Pulmonary artery endothelial cell (primary cell): ENCODE measurements at regions not wholly inside any gene's neighbourhood (a gene's known extent, or its start where the extent isn't known, plus 50 kb on each side); places are given as distances from the start of the nearest gene placed in this dataset.
"Not testable (repeated sequence)": the region's sequence is repeated elsewhere in the genome, so short reads cannot be mapped to it uniquely, and the experiment has no call there.

Experiments
- DNase-seq: peaks from one replicate; pipeline ENCODE4 v3.0.0-alpha.2; 2011; ENCODE audit warnings: low read depth, low spot score

DNA sequence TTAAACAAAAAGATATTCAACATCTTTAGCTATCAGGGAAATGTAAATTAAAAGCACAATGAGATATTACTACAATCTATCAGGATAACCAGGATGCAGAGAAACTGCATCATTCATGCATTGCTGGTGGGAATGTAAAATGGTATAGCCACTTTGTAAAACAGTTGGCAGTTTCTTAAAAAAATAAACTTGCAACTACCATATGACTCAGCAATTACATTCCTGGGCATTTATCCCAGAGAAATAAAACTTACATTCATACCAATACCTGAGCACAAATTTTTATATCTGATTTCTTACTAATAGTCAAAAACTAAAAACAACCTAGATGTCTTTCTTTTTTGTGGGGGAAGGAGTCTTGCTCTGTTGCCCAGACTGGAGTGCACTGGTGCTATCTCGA is 190.3 kb upstream of the TAB2 start:
- no peak for DNase-seq

DNA sequence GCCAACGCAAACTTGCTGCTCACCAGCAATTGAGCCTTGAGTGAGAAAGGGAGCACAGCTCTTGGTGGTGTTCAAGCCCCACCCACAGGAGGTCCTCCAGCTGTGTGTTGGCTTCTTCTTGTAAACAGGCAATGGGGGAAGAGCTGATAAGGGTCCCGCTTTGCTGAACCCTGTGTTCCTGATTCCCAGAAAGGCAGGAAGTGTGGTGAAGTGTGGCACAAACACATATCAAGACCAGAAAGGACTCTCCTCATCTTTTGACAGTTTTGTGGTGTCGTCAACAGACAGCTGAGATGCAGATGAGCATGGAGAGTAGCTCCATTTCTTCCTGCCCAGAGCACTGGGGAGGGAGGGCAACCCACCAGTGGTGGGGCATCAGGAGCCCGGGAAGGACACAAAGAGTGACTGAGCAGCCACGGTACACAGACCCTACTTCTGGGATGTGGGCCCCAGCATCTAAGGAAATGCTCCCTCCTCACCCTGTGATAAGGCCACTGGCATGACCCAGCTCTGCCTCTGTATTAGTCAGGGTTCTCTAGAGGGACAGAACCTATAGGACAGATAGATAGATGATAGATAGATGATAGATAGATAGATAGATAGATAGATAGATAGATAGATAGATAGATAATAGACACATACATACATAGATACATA is 188.9 kb upstream of the TAB2 start:
- no peak for DNase-seq

DNA sequence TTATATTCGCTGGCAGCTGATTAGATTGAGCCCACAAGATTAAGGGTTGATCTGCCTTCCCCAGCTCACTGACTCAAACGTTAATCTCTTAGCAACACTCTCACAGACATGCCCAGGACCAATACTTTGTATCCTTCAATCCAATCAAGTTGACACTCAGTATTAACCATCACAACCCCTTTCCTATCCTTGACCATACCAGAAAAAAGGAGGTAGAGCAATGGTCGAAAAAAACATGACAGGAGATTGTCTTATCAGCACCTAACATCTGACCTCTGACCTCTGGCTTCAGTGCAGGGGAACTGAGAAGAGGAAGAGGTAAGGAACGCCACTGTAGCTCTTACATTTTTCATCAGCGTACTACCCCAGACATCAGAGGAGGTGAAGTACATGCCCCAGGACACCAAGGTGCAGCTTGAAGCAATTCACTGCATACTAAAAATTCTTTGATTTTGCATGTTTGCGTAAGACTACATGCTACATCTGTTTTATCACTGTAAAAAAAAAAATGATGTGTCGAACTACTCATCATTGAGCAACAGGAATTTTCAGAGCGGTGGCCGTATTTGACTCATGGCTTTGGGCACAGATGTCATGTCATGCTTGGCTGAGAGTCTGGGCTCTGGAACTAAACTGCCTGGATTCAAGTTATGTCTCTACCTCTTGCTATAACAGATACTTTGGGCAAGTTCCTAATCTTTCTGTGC is 188.0 kb upstream of the TAB2 start:
- DNase-seq, result no peak

DNA sequence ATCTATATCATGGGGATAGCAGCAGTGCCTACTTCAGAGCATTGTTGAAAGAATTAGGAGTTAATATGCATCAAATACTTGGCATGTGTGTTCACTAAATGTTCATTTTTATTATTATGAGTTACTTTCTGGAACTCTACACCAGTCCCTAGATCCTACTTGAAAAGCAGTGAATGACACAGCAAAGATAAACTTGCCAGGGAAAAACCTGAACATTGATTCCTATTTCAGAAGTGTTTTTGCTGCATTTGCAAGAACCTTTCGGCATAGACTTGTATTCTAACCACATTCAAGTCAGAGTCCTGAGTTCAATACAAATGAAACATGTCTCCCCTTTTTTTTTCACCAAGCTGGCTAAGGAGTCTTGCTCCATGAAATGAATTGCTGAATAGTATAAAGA is 187.4 kb upstream of the TAB2 start:
- no peak for DNase-seq

DNA sequence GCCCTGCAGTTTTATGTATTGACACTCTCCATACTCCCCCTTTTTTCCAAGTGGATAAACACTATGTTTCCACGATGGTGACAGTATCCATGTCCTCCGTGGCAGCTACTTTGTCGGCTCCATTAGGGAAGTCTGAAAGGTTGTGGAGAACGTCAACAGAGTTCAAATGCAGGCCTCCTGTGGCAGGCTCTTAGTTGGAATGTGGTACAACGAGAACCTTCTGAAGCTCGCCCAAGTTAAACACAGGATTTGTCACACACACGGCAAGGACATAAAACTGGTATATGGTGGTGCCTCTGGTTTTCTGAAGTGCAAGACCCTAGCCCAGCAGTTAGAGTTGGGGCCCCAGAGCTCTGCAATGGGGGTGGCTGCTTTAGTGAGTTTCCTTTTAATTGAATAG is 187.0 kb upstream of the TAB2 start:
- no peak for DNase-seq

DNA sequence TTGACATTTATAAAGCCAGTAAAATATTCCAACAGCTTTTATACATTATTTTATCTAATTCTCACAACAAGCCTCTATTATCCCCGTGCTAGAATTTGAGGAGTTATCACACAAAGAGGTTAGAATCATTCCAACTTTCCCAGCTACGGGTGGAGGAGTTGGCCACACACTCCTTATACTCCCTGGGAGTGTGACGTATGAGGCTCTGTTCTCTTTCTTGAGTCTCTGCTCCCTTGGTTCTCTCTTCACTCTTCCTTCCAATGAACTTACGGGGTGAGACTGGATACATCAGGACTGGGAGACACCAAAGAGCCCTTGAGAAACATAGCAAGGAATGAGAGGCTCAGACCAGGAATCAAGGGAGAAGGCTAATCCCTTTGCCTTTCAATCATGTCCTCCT is 185.6 kb upstream of the TAB2 start:
- DNase-seq, result no peak

DNA sequence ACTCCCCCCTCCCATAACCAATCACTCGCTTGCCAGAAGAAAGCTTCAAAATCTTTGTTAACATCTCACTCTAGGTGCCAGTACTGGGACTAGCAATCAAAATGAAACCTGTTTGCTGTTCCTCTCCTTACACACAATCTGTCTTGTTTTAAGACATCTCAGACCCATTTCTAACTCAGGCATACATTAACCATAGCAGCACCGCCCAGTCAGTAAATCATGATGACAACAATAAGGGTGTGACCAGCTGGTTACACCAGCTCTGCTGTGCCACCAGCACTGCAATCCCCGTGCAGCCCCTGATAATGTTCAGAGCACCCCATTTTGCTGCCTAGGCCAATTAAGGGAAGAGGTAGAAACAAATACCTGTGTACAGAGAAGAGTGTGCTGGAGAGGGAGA is 185.2 kb upstream of the TAB2 start:
- DNase-seq, result no peak

DNA sequence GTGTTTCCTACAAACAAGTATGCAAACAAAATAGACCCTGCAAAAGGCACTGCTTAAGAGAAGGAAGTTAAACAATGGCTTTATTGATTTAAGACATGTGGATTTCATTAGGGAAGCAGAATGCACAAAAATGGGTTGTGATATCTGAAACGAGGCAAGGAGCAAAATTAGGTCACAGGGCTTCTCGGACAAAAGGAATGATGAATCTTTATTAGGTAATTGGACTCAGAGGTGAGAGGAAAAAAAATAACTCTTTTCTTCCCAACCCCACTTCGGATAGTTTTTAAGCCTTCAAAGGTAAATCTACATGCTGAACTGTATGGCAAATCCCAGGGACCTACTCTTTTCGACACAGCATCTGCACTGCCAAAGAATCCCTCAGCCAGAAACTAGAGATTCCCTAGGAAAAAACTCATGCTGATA is 183.0 kb upstream of the TAB2 start:
- no peak for DNase-seq

DNA sequence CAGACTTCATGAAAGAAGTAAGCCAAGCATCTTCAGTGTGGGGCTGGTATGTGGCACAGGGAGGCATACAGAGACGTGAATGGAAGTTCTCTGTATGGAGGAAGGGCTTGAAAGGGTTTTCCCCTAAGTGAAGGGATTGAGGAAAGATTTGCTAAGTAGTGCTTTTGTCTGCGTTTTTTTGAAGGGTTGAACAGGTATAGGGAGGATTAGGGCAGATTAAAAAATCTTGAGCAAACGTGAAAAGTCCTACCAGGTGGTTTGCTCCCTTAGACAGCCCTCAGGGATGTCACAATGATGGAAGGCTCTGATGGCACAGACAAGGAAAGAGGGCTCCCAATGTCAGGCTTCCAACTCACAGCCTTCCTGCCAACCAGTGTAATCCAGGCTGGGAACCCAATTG is 181.7 kb upstream of the TAB2 start:
- DNase-seq, result no peak

DNA sequence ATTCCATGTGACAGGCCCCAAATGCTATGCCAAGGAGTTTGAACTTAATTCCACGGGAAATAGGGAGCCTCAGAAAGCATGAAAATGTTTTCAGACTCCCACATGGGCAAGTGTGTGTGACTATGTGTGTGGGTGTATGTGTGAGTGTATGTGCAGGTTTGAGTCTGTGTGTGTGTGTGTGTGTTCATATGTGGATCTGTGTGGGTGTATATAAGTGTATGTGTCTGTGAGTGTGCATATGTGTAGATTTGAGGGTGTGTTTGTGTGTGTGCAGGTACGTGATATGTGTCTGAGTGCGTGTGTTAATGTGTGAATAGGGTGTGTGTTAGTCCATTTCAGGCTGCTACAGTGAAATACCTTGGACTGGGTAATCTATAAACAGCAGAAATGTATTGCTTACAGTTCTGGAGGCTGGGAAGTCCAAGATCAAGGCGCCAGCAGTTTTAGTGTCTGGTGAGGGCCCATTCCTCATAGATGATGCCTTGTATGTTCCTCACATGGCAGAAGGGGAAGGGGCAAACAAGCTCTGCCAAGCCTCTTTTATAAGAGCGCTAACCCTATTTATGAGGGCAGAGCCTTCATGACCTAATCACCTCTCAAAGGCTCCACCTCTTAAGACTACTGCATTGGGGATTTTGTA is 181.1 kb upstream of the TAB2 start:
- no peak for DNase-seq

DNA sequence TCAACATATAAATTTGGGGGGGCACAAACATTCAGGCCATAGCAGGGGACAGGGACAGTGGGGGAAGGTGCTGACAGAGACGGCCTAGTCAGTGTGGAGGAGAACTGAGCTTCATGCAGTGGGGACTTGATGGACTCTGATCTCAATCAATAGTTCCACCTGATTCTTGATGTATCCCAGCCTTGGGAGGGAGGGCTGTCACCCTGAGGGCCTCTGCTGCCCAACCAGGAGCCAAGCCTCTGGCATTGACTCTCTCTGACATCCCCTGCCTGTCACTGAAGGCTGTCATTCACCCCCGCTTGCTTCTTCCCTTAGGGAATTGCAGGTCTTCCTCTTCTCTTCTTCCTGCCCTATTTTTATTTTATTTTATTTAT is 180.6 kb upstream of the TAB2 start:
- DNase-seq, result no peak

DNA sequence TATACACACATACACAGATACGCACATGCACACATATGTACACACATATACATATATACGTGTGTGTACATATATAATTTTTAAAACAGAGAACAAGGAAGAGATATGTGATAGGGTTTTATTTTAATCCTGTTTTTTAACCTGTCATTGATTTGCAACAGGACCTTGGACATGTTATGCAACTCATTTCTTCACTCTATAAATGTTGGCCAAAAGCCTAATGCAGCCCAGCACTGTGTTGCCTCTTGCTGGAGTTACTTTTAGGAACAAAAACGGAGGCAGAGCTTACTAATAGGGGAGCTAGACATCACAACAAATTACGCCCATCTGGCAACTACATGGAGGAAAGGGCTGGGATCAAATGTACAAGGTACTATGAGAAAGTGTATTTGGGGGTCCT is 179.9 kb upstream of the TAB2 start:
- no peak for DNase-seq

DNA sequence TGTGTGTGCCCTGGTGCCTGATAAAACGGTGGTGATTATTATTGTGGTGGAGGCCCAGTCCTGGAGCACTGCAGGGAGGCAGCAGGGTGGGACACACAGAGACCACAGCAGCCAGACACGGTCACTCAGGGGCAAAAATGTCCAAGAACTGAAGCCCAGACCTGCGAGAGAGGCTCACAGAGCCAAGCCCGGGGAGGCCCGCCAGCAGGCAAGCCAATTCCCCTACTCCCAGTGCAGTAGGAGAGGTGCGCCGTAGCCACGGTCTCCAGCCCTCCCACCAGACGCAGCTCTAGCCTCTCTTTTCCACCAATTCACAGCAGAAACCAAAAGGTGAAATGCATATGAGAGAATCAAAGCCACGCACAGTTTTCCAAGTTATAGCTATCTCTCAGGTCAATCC is 179.4 kb upstream of the TAB2 start:
- DNase-seq, result no peak

DNA sequence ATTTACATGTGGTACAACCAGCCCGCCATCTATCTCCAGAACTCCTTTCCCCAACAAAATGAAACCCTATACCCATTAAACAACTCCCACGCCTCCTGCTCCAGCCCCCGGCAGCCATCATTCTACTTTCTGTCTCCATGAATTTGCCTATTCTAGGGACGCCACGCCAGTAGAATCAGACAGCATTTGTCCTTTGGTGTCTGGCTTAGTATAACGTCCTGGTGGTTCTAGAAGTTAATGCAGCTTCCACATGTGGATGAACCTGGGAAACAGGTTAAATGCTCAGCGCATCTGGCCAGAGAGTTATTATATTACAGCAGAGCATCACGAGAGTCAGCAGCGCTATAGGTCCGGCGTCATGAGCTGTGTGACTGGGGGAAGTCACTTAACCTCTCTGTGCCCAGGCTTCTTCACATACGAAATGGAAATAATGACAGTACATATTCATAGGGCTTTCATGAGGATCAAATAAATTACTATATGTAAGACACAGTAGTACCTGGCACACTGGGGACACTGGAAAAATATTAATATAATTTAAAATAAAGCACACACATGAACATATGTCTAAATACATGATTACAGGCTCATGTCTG is 178.7 kb upstream of the TAB2 start:
- DNase-seq, result no peak

DNA sequence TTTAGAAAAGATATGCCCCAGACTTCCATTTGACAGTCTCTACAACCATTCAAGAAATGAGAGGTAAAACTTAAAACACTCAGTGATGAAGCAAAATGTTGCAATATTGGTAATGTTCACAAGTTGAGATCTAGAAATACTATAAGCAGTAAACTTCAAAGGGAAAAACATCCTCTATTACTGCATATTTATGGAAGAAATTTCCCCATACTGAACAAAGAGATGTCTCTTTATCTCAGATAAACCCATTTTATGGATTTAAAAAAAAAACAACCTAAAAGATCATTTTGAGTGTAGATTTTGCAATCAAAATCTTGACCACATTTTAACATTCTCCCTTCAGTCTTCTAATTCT is 177.8 kb upstream of the TAB2 start:
- no peak for DNase-seq

DNA sequence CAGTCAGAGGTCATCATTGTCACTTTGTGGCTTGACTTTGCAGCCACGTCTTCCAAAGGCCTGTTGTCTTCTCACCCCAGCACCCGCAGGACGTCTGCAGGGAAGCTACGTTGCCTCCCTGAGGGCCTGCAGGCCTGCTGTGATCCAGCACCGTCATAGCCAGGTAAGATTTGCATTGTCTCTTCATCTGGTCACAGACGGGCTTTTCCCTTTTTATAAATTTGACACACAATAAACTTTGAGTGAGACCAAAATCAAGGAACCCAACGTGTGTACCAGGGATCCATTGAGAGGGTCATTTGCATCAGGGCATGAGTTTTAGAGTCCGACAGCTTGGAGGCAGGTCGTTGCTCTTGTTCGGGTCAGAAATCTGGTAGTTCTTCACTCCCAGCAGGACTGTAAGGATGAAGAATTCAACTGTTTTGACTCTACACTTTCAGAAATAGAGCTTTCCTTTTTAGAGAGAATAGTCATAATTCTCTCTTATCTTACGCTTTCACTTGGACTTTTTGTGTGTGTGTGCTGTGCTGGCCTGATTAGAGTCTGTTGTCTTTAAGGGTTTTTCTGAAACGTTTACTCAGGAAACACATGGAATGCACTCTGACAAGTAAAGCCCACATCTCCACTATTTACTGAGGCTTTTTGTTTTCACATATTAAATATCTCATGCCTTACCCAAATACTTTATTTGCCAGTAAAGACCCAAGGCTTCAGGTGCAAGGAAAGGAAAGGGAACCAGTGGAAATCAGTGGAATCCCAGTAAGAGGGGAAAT is 177.2 kb upstream of the TAB2 start:
- no peak for DNase-seq

DNA sequence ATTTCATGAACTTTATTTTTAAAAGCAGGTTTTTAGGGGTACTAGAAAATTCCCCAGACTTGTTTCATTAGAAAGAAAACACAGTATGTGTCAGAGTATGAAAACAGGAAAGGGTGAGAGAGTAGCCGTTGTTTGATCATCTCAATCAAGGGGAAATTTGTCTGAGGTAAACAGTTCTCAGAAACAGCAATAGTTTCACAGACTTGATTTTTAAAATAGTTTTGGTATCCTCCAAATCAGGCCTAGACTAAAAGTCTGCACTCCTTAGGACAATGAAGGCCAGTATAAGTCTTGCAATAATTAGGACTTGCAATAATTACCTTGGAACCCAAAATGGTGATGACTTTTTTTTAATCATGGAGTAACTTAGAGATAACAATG is 176.6 kb upstream of the TAB2 start:
- DNase-seq, result no peak

DNA sequence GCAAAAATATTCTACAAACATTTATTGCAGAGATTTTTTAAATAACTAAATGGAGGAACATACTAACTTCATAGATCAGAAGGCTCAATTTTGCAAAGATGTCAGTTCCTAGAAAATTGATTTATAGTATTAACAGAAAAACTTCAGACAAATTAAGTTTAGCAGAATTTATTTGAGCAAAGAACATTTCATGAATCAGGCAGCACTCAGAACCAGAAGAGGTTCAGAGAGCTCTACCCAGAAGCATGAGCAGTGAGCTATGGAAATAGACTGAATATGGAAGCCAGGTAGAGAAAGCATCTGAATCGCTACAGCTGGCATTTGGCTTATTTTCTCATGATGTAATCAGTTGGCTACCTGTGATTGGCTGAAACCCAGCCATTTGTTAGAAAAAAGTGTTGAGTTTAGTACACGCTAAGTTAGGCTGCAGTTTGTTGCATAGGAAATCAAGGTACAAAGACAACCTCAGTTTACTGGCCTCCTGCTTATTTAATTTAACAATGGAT is 174.5 kb upstream of the TAB2 start:
- DNase-seq, result no peak

DNA sequence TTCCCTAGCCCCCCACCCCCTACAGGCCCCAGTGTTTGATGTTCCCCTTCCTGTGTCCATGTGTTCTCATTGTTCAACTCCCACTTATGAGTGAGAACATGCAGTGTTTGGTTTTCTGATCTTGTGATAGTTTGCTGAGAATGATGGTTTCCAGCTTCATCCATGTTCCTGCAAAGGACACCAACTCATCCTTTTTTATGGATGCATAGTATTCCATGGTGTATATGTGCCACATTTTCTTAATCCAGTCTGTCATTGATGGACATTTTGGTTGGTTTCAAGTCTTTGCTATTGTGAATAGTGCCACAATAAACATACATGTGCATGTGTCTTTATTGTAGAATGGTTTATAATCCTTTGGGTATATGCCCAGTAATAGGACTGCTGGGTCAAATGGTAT is 171.7 kb upstream of the TAB2 start:
- not testable (repeated sequence) for DNase-seq

DNA sequence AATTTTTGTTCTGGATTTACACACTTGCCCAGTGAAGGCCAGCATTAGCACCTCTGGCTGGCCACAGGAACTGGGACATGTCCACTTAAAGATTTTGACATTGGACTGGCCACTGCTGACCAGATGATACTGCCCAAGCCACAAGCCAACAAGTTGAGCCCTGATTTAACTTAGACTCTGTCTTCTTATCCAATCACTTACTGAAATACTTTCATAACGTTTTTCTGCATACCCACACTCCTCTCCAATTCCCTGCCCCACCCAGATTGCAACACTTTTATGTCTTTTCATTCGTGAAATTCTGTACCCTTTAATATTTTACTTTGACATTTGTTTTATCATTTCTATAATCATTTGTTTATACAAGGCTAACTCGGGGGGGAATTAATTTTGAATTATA is 170.3 kb upstream of the TAB2 start:
- DNase-seq, result no peak

DNA sequence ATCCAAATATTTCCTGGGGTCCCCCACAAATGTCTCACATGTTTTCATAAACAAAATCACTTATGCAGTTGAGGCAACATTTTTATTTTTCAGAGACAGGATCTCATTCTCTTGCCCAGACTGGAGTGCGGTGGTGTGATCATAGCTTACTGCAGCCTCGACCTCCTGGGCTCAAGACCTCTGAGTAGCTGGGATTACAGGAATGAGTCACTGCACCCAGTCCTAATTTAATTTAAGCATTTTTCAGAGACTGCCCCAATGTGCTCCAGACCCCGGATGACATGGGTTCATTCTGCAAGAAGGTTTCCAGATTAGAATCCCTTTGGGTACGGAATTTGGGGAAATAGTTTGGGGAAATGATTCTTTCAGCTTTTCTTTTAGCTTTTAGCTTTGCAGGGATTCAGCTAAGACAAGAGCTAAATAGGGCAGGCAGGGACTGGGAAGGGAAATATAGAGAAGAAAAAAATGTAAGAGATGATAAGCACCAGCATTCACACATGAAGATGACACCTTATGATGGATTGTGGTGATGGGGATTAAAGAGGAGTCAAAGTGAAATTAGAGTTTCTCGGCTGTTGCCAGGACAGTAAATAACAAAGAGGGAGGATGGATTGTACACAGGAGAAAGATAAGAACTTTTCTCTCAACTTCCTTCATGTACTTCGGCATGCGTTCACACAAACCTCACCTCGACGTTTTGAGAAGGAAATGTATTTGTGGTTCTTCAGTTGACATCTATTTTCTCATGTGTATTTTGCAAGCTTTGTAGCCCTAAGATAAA is 169.4 kb upstream of the TAB2 start:
- DNase-seq, result no peak
